ENCODE measurements at regions not wholly inside any gene's neighbourhood (a gene's known extent, or its start where the extent isn't known, plus 50 kb on each side); places are given as distances from the start of the nearest gene placed in this dataset.
A peak's percentile ranks its signal among the peaks of the same experiment; 100 is the strongest.

- DNase-seq (ENCODE audit: low spot score) = peak; percentile 81
- no peaks in the 10 kb centered on the region for H3K36me3 ChIP-seq
- H3K27me3 ChIP-seq = no peaks in the 10 kb centered on the region
- H3K4me3 ChIP-seq = no peak overlapping the region
- no peaks in the 10 kb centered on the region for H3K9me3 ChIP-seq
- peaks cover 0 to 29% of the 10 kb centered on the region in 2 donors for H3K4me1 ChIP-seq
- H3K27ac ChIP-seq = peak overlapping the region in 1 of 2 donors; percentile 29
- TF ChIP-seq CTCF (IDR thresholded peaks at IDR 0.05) = no peak
Observed at GRCh38 chr13:76813000-76813691, 73.1 kb downstream of the KCTD12 start.

GRCh38 chr13:76812206-76812897, 73.9 kb downstream of the KCTD12 start:
- H3K27ac ChIP-seq = peak overlapping the region; percentile 25 to 29
- H3K4me3 ChIP-seq = no peak overlapping the region
- no peaks in the 10 kb centered on the region for H3K36me3 ChIP-seq
- TF ChIP-seq CTCF (IDR thresholded peaks at IDR 0.05) = no peak
- H3K9me3 ChIP-seq = no peaks in the 10 kb centered on the region
- no peaks in the 10 kb centered on the region for H3K27me3 ChIP-seq
- H3K4me1 ChIP-seq = peaks cover 0 to 29% of the 10 kb centered on the region in 2 donors
- no peak for DNase-seq (ENCODE audit: low spot score)

GRCh38 chr13:76809389-76809788, 76.8 kb downstream of the KCTD12 start:
- DNase-seq (ENCODE audit: low spot score) = no peak
- no peaks in the 10 kb centered on the region for H3K36me3 ChIP-seq
- peaks cover 0 to 29% of the 10 kb centered on the region in 2 donors for H3K4me1 ChIP-seq
- H3K27me3 ChIP-seq = no peaks in the 10 kb centered on the region
- no peak overlapping the region for H3K4me3 ChIP-seq
- no peaks in the 10 kb centered on the region for H3K9me3 ChIP-seq
- H3K27ac ChIP-seq = no peak overlapping the region
- TF ChIP-seq CTCF (IDR thresholded peaks at IDR 0.05) = no peak

GRCh38 chr13:76808927-76809326, 77.3 kb downstream of the KCTD12 start:
- DNase-seq (ENCODE audit: low spot score) = no peak
- no peaks in the 10 kb centered on the region for H3K9me3 ChIP-seq
- no peaks in the 10 kb centered on the region for H3K27me3 ChIP-seq
- H3K4me3 ChIP-seq = no peak overlapping the region
- H3K27ac ChIP-seq = no peak overlapping the region
- no peaks in the 10 kb centered on the region for H3K36me3 ChIP-seq
- H3K4me1 ChIP-seq = peaks cover 0 to 25% of the 10 kb centered on the region in 2 donors
- no peak for TF ChIP-seq CTCF (IDR thresholded peaks at IDR 0.05)

GRCh38 chr13:76804801-76805200, 81.4 kb downstream of the KCTD12 start:
- Histone ChIP-seq H3K27me3 (no peaks in the 10 kb centered on the region), H3K4me3 (no peak overlapping the region), H3K9me3 (no peaks in the 10 kb centered on the region), H3K36me3 (no peaks in the 10 kb centered on the region), H3K4me1 (no peaks in the 10 kb centered on the region), H3K27ac (no peak overlapping the region)
- DNase-seq (ENCODE audit: low spot score) = no peak
- no peak for TF ChIP-seq CTCF (IDR thresholded peaks at IDR 0.05)

All from right atrium auricular region (tissue), 2 donors.